GM13977 (cell line): ENCODE measurements at regions not wholly inside any gene's neighbourhood (a gene's known extent, or its start where the extent isn't known, plus 50 kb on each side); places are given as distances from the start of the nearest gene placed in this dataset.

Experiments
- DNase-seq: peaks from one replicate; pipeline ENCODE4 v3.0.0; 2012; ENCODE audit warnings: low spot score
- in situ Hi-C: fragments of 300-500 bp; cut with MboI; formaldehyde crosslinking; loops from one replicate; pipeline ENCODE4 v1.12.0; 2022; ENCODE audit warnings: low sequenced_read_pairs, low pct_unique_long_range_greater_than_20kb, mixed read lengths, inconsistent platforms; ENCODE audit not compliant: unreplicated experiment
- TF ChIP-seq, protein P1 (sequence below): IDR thresholded peaks from 2 replicates; pipeline ENCODE4 v1.5.1; 2012; ENCODE audit warnings: mild to moderate bottlenecking, control low read depth; ENCODE audit not compliant: insufficient read depth; ENCODE audit errors: extremely low read depth, missing control alignments

GRCh38 chr12:91418221-91419090 lies 235.8 kb upstream of the DCN start:
- no peak for DNase-seq
- TF ChIP-seq, protein P1, sequence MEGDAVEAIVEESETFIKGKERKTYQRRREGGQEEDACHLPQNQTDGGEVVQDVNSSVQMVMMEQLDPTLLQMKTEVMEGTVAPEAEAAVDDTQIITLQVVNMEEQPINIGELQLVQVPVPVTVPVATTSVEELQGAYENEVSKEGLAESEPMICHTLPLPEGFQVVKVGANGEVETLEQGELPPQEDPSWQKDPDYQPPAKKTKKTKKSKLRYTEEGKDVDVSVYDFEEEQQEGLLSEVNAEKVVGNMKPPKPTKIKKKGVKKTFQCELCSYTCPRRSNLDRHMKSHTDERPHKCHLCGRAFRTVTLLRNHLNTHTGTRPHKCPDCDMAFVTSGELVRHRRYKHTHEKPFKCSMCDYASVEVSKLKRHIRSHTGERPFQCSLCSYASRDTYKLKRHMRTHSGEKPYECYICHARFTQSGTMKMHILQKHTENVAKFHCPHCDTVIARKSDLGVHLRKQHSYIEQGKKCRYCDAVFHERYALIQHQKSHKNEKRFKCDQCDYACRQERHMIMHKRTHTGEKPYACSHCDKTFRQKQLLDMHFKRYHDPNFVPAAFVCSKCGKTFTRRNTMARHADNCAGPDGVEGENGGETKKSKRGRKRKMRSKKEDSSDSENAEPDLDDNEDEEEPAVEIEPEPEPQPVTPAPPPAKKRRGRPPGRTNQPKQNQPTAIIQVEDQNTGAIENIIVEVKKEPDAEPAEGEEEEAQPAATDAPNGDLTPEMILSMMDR, result no peak
- in situ Hi-C loops, result no loop called here

- DNase-seq, result no peak
- in situ Hi-C loops, result no loop called here
- TF ChIP-seq, protein P1, result no peak
Observed at GRCh38 chr12:91417650-91418049, 235.0 kb upstream of the DCN start.

- TF ChIP-seq, protein P1, result no peak
- DNase-seq, result no peak
- in situ Hi-C loops, result no loop called here
Observed at GRCh38 chr12:91414636-91415035, 232.0 kb upstream of the DCN start.

- in situ Hi-C loops, result no loop called here
- no peak for DNase-seq
- TF ChIP-seq, protein P1, result no peak
Observed at GRCh38 chr12:91413581-91414546, 231.2 kb upstream of the DCN start.

GRCh38 chr12:91406920-91407341 lies 224.3 kb upstream of the DCN start:
- TF ChIP-seq, protein P1, result no peak
- in situ Hi-C loops, result no loop called here
- DNase-seq, result peak; percentile 12

DNA sequence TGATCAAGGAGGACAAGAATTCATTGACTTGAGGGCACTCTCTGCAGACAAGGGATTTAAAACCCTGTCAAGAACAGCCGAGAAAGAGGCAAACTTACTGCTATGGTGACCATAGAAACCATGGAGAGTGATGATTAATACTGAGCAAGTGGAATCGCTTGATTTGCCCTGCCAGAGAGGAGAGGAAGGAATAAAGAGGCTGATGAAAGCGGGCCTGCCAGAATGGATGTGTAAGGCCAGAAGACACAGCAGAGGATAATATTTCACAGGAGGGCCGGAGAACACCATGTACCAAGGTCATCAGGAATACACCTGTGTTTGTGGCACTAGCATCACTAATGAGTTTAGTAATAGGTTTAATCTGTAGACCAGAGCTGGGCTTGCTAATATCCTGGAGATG lies 221.8 kb upstream of the DCN start:
- TF ChIP-seq, protein P1, result no peak
- DNase-seq, result no peak

More for the DNA sequence above, 221.8 kb upstream of the DCN start:
- in situ Hi-C loops, result no loop called here
